ENCODE measurements at regions not wholly inside any gene's neighbourhood (a gene's known extent, or its start where the extent isn't known, plus 50 kb on each side); places are given as distances from the start of the nearest gene placed in this dataset.

GRCh38 chrX:110962451-110962850 is 133.5 kb upstream of the PAK3 start:
- H3K79me2 ChIP-seq (ENCODE audit: control insufficient read depth, insufficient read depth, low read length) = no peaks in the 10 kb centered on the region
- no peaks in the 10 kb centered on the region for H3K4me1 ChIP-seq (ENCODE audit: control insufficient read depth, extremely low read depth, insufficient read depth, low read length)
- H3K36me3 ChIP-seq (ENCODE audit: control insufficient read depth in 2 of 2, extremely low read depth in 1 of 2, insufficient read depth in 2 of 2, low read length in 2 of 2) = no peaks in the 10 kb centered on the region
- no peak overlapping the region for H3K4me2 ChIP-seq (ENCODE audit: control insufficient read depth, extremely low read depth, insufficient read depth, low read depth, low read length)
- no peak overlapping the region for H3K27ac ChIP-seq (ENCODE audit: control insufficient read depth, insufficient read depth, low read length)
- dilution Hi-C loops (cut with MboI; ENCODE audit: extremely low pct_ligation_motif_present, low sequenced_read_pairs) = no loop called here
- no peak for TF ChIP-seq EZH2 (IDR thresholded peaks at IDR 0.05; ENCODE audit: low read length)
- no peak for FAIRE-seq
- no peaks in the 10 kb centered on the region for H3K9me1 ChIP-seq (ENCODE audit: control insufficient read depth, extremely low read depth, insufficient read depth, low read length)
- no peak overlapping the region for H2AFZ ChIP-seq (ENCODE audit: control insufficient read depth, low read length)
- H3K4me3 ChIP-seq (ENCODE audit: control insufficient read depth in 2 of 3, extremely low read depth in 1 of 3, insufficient read depth in 2 of 3, low read depth in 1 of 3, low read length in 3 of 3) = no peak overlapping the region
- no peak overlapping the region for H3K9ac ChIP-seq (ENCODE audit: control insufficient read depth, extremely low read depth, insufficient read depth, low read length)
- no peaks in the 10 kb centered on the region for H4K20me1 ChIP-seq (ENCODE audit: control insufficient read depth, extremely low read depth, insufficient read depth, low read length)
- H3K27me3 ChIP-seq (ENCODE audit: control insufficient read depth, extremely low read depth, insufficient read depth, low read length) = no peaks in the 10 kb centered on the region
- no peak for DNase-seq (ENCODE audit: low read depth, low spot score)
- H3K9me3 ChIP-seq (ENCODE audit: control insufficient read depth, low read depth, low read length) = no peaks in the 10 kb centered on the region

GRCh38 chrX:110955706-110956105 is 140.3 kb upstream of the PAK3 start:
- H3K9ac ChIP-seq (ENCODE audit: control insufficient read depth, extremely low read depth, insufficient read depth, low read length) = no peak overlapping the region
- peaks cover 13% of the 10 kb centered on the region for H3K27me3 ChIP-seq (ENCODE audit: control insufficient read depth, extremely low read depth, insufficient read depth, low read length)
- H3K4me3 ChIP-seq (ENCODE audit: control insufficient read depth in 2 of 3, extremely low read depth in 1 of 3, insufficient read depth in 2 of 3, low read depth in 1 of 3, low read length in 3 of 3) = no peak overlapping the region
- no peak overlapping the region for H2AFZ ChIP-seq (ENCODE audit: control insufficient read depth, low read length)
- H3K79me2 ChIP-seq (ENCODE audit: control insufficient read depth, insufficient read depth, low read length) = no peaks in the 10 kb centered on the region
- DNase-seq (ENCODE audit: low read depth, low spot score) (no peak), FAIRE-seq (no peak)
- no peaks in the 10 kb centered on the region for H3K4me1 ChIP-seq (ENCODE audit: control insufficient read depth, extremely low read depth, insufficient read depth, low read length)
- no peaks in the 10 kb centered on the region for H4K20me1 ChIP-seq (ENCODE audit: control insufficient read depth, extremely low read depth, insufficient read depth, low read length)
- H3K9me3 ChIP-seq (ENCODE audit: control insufficient read depth, low read depth, low read length) = no peaks in the 10 kb centered on the region
- dilution Hi-C loops (cut with MboI; ENCODE audit: extremely low pct_ligation_motif_present, low sequenced_read_pairs) = no loop called here
- H3K27ac ChIP-seq (ENCODE audit: control insufficient read depth, insufficient read depth, low read length) = no peak overlapping the region
- H3K36me3 ChIP-seq (ENCODE audit: control insufficient read depth in 2 of 2, extremely low read depth in 1 of 2, insufficient read depth in 2 of 2, low read length in 2 of 2) = no peaks in the 10 kb centered on the region
- no peak for TF ChIP-seq EZH2 (IDR thresholded peaks at IDR 0.05; ENCODE audit: low read length)
- TF ChIP-seq CTCF (optimal IDR thresholded peaks at IDR 0.05 in 1 of 3, IDR thresholded peaks at IDR 0.05 in 1 of 3, conservative IDR thresholded peaks at IDR 0.05 in 1 of 3; ENCODE audit: extremely low read depth in 1 of 3, insufficient read depth in 2 of 3, low read length in 3 of 3) = no peak
- no peaks in the 10 kb centered on the region for H3K9me1 ChIP-seq (ENCODE audit: control insufficient read depth, extremely low read depth, insufficient read depth, low read length)
- no peak overlapping the region for H3K4me2 ChIP-seq (ENCODE audit: control insufficient read depth, extremely low read depth, insufficient read depth, low read depth, low read length)

GRCh38 chrX:110954428-110955100 is 141.4 kb upstream of the PAK3 start:
- no peak for FAIRE-seq
- TF ChIP-seq CTCF (optimal IDR thresholded peaks at IDR 0.05 in 1 of 3, IDR thresholded peaks at IDR 0.05 in 1 of 3, conservative IDR thresholded peaks at IDR 0.05 in 1 of 3; ENCODE audit: extremely low read depth in 1 of 3, insufficient read depth in 2 of 3, low read length in 3 of 3) (no peak), EZH2 (IDR thresholded peaks at IDR 0.05; ENCODE audit: low read length) (no peak)
- Histone ChIP-seq H3K27ac (ENCODE audit: control insufficient read depth, insufficient read depth, low read length) (no peak overlapping the region), H3K79me2 (ENCODE audit: control insufficient read depth, insufficient read depth, low read length) (no peaks in the 10 kb centered on the region), H3K9me3 (ENCODE audit: control insufficient read depth, low read depth, low read length) (no peaks in the 10 kb centered on the region), H3K4me1 (ENCODE audit: control insufficient read depth, extremely low read depth, insufficient read depth, low read length) (no peaks in the 10 kb centered on the region), H3K4me3 (ENCODE audit: control insufficient read depth in 2 of 3, extremely low read depth in 1 of 3, insufficient read depth in 2 of 3, low read depth in 1 of 3, low read length in 3 of 3) (no peak overlapping the region), H2AFZ (ENCODE audit: control insufficient read depth, low read length) (no peak overlapping the region), H3K9ac (ENCODE audit: control insufficient read depth, extremely low read depth, insufficient read depth, low read length) (no peak overlapping the region), H3K4me2 (ENCODE audit: control insufficient read depth, extremely low read depth, insufficient read depth, low read depth, low read length) (no peak overlapping the region), H3K9me1 (ENCODE audit: control insufficient read depth, extremely low read depth, insufficient read depth, low read length) (no peaks in the 10 kb centered on the region), H3K27me3 (ENCODE audit: control insufficient read depth, extremely low read depth, insufficient read depth, low read length) (peaks cover 13% of the 10 kb centered on the region), H4K20me1 (ENCODE audit: control insufficient read depth, extremely low read depth, insufficient read depth, low read length) (no peaks in the 10 kb centered on the region), H3K36me3 (ENCODE audit: control insufficient read depth in 2 of 2, extremely low read depth in 1 of 2, insufficient read depth in 2 of 2, low read length in 2 of 2) (no peaks in the 10 kb centered on the region)
- DNase-seq (ENCODE audit: low read depth, low spot score) = no peak
- dilution Hi-C loops (cut with MboI; ENCODE audit: extremely low pct_ligation_motif_present, low sequenced_read_pairs) = no loop called here

Measured in keratinocyte (primary cell).